ENCODE measurements at regions not wholly inside any gene's neighbourhood (a gene's known extent, or its start where the extent isn't known, plus 50 kb on each side); places are given as distances from the start of the nearest gene placed in this dataset.

GRCh38 chr4:154088741-154089140 lies 299.9 kb upstream of the SFRP2 start:
- DNase-seq (ENCODE audit: low spot score) = no peak

DNA sequence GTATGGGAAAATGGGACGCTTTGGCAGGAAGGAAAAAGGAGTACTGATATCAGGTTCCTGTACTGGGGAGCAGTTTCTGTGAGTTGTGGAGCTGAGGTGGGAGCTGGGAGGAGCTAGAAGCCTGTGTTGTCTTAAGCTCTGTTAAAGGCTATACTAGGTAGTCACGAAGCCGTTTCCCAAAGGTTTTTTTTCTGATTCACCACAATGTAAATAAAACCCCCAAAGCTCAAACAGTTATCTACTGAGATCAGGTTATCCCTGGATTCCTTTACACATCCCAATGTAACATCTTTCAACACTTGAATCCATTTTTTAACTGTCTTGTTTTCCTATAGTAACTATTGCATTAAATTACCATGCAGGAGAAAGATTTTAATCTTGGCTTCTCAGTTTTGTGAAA lies 297.4 kb upstream of the SFRP2 start:
- no peak for DNase-seq (ENCODE audit: low spot score)

- no peak for DNase-seq (ENCODE audit: low spot score)
Measured at GRCh38 chr4:154084864-154085263, 296.0 kb upstream of the SFRP2 start.

GRCh38 chr4:154082760-154083535 lies 294.1 kb upstream of the SFRP2 start:
- no peak for DNase-seq (ENCODE audit: low spot score)

DNA sequence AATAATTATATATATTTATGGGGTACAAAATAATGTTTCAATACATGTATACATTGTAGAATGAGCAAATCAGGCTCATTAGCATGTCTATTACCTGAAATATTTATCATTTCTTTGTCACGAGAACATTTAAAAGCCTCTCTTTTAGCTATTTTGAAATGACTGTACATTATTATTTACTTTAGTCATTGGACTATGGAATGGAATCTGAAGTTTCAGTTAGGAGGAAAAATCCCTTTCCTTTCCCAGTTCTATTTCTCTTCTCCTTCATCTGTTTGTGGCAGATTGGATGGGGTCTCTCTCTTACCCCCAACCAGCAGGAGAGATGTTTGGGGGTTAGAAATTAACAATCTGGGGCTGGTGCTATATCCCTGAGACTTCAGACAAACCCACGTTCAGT lies 292.5 kb upstream of the SFRP2 start:
- DNase-seq (ENCODE audit: low spot score) = no peak

DNA sequence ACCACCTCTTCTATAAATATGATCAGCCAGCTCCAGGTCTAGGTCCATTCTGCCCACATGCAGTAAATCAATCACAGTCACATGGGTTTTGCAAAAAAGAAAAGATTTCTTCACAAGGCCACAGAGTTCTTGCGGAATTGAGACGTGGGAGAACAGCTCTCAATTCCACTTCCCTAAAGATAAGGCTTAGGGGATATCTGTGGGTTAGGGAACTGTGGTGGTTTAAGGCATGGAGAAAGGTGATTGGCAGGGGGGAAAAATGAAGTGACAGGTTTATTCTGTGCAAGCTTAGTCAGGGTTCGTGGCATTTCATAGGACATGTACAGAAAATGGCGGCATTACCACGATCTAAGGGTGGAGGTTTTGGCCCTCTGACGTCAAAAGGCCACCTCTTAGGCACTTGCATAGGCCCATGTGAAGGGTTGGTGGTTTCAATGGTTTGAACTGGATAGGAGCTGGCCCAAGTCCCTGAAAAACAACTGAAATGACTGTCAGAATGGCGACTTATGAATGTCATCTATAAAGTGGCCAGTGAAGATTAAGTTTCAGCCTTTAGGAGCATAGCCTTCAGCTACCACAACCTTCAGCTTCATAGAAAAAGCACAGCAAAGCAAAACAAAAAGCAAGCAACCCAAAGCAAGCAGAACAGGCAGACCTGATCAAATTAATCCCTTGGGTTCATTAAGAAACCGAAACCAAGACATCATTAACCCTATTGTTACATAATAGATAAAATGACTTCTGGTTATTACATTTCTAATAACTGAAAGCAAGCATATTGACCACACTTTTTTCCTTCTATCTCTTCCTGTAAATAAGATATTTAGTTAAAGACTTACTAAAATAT lies 289.8 kb upstream of the SFRP2 start:
- no peak for DNase-seq (ENCODE audit: low spot score)

GRCh38 chr4:154076921-154077320 lies 288.0 kb upstream of the SFRP2 start:
- no peak for DNase-seq (ENCODE audit: low spot score)

- no peak for DNase-seq (ENCODE audit: low spot score)
Measured at GRCh38 chr4:154073107-154073822, 284.4 kb upstream of the SFRP2 start.

DNA sequence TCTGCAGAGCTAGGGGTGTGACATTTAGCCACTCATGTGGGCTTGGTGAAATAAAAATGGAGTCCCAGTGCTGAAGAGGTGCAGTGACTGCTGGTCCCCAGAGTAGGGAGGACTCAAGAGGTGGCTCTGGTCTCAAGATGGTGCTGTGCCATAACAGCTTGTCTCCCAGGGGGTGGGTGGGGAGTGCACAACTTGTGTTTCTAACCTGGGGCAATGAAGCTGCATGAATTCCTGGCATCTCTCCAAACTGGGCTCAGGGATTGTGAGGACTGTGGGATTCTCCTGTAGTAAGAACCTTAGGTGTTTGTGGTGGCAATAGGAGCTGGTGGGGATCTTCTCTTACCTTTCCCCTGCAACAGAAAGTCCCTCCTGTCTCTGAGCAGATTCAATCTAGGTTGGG lies 278.9 kb upstream of the SFRP2 start:
- no peak for DNase-seq (ENCODE audit: low spot score)

DNA sequence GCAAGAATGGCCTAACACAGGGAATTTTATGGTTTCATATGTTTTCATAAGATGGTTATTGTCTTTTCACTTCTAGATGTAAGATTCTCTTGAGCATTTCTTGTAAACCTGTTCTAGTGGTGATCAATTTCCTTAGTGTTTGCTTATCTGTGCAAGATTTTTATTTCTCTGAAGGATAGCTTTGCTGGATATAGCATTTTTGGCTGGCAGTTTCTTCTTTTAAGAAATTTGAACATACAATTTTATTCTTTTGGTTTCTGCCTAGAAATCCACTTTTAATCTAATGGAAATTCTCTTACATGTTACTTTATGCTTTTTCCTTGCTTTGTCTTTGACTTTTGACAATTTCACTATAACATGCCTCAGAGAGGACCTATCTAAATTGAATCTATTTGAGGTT lies 276.5 kb upstream of the SFRP2 start:
- DNase-seq (ENCODE audit: low spot score) = no peak

DNA sequence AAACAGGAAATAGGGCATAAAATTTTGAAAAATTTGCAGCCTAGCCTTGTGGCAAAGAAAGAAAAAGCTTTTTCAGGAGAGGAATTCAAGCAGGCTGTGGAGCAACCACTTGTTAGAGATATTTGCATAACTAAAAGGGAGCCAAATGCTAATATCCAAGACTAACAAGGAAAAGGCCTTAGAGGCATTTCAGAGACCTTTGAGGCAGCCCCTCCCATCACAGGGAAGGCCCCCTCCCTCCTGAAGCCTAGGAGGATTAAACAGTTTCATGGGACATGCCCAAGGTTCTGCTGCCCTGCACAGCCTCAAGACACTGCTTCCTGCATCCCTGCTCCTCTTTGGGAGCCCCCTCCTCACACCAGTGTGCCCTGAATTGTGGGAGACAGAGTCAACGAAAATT lies 275.4 kb upstream of the SFRP2 start:
- no peak for DNase-seq (ENCODE audit: low spot score)

- DNase-seq (ENCODE audit: low spot score) = no peak
Measured at GRCh38 chr4:154049457-154050181, 260.7 kb upstream of the SFRP2 start.

DNA sequence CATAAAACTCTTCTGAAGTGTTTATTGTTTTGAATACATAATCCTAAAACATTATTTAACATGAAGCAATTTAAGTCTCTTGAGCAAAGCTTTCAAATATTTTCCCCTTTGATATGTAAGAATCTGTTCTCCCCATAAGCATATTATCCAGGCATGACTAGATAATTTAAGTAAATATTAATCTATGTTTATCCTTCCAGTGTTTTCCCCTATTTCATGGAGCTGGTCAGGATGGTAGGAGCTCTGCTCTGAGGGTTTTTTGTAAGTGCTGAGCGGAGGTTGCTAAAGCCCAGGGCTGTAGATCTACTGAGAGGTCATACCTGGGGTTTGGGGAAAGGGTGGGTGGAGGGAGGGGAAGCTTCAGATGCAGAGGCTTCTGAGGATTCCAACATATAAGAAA lies 258.9 kb upstream of the SFRP2 start:
- no peak for DNase-seq (ENCODE audit: low spot score)

DNA sequence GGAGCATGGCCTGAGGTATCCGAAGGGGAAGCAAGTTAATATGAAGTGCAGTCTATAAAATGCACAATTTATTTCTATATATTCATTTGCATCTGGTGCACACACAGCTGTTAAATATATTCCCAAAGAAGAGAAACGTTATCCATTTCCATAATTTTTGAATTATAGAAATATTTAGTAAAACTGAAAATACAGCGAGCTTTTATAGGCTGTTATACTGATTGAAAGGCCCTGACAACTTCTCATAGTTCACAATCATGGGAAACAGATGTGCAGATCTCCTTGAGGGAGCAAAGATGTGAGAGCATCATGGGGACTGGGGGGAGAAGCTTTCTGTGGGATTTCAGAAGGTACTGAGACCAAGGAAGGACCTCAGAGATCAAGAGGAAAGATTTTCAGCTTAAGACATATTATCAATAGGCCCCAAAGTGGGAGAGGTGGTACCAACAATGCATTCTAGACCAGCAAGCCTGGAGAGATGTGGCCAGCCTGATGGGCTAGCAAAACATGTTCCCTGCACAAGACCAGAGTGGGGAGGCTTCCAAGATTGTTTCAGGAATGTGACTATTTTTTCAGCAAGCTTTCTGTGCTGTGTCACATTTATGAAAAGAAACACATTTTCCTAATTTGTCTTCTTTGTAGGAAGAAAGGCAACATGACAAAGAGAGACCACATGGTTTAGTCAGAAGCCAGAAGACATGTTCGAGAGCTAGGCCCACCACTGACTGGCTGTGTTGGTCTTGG lies 256.0 kb upstream of the SFRP2 start:
- no peak for DNase-seq (ENCODE audit: low spot score)

DNA sequence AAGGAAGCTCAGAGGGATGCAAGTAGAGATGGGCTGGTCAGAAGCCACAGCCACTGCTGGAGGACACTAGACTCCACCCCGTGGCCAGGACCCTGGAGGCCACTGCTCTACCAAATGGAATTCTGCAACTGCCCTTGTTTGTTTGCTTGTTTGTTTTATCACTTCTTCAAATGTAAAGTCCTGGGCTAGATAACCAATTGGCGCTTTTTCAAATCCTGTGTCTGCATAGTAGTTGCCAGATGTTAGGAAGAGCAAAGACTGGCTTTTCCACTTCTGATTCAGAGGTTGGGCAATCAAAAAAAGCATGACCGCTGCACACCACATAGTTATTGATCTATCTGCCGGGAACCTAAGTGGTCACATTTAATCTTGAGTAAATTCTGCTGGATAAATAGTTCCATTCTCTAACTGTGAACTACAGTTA lies 255.2 kb upstream of the SFRP2 start:
- DNase-seq (ENCODE audit: low spot score) = no peak

DNA sequence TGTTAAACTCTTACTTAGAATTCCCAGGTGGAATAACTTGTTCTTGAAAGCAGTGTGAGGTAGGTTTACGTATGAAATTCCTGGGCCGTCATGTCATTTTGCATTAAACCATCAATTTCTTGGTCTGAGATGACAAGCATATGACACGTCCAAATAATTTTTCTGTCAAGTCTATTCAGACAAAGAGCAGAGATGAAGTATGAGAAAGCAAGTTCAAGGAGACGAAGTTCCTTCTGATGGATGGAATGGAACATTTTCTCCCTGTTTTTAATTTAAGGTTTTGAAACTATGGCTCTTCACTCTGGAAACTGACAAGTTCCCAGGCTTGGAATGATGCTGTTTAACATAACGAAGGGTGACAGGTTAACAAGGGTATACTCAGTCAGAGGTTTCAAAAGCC lies 252.8 kb upstream of the SFRP2 start:
- no peak for DNase-seq (ENCODE audit: low spot score)

GRCh38 chr4:154039435-154040343 lies 250.8 kb upstream of the SFRP2 start:
- no peak for DNase-seq (ENCODE audit: low spot score)

DNA sequence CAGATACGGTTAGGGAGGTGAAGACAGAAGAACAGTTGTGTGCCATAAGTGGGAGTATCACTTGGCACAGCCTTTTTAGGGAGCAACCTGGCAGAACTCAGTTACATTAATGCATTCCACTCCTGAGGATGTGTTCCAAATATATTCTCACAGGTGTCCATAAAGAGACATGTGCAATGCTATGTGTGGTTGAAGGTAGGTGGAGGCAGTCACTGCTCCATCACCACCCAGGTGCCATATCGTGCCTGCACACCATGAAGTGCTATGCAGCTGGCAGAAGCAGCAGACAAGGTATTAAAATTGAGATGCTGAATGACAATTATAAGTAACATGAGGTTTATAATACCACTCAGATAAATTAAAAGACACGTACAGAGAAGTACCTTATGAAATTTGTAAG lies 248.0 kb upstream of the SFRP2 start:
- no peak for DNase-seq (ENCODE audit: low spot score)

DNA sequence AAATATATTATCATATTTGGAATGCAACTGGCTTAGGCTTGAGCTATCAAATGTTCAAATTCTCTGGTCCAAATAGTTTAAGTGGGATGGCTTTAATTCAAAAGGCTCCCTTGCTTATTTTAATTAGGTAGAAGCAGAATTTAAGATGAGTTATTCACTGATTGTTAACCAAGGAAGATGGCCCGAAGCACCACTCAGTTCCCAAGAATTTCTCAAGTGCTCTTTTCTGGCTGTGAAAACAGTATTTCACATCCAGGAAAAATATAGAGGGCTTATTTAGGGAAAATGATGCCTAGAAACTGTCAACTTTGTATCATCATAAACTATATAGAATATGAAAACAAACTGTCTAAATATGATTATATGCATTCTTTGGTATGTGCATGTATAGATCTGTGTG lies 246.5 kb upstream of the SFRP2 start:
- no peak for DNase-seq (ENCODE audit: low spot score)

GRCh38 chr4:154033921-154034320 lies 245.0 kb upstream of the SFRP2 start:
- DNase-seq (ENCODE audit: low spot score) = no peak
